Stimulated activated CD4-positive, alpha-beta T cell treated with anti-CD3 and anti-CD28 coated beads, Interleukin-4, amount 100 ng/mL, for 4 hours (primary cell): ENCODE measurements at regions not wholly inside any gene's neighbourhood (a gene's known extent, or its start where the extent isn't known, plus 50 kb on each side); places are given as distances from the start of the nearest gene placed in this dataset.
"Not testable (repeated sequence)": the region's sequence is repeated elsewhere in the genome, so short reads cannot be mapped to it uniquely, and the experiment has no call there.

ENCODE experiments used
- DNase-seq, 2 experiments: peaks; one replicate each; pipeline ENCODE4 v3.0.0-alpha.2; 2020

- no peak for DNase-seq
These were observed 234.3 kb downstream of the SQOR start for GRCh38 chr15:45869034-45869668.

GRCh38 chr15:45871121-45871855 is 236.5 kb downstream of the SQOR start:
- DNase-seq, result no peak

- DNase-seq, result no peak
These were observed 239.0 kb downstream of the SQOR start for GRCh38 chr15:45873781-45874180.

GRCh38 chr15:45874566-45874965 is 239.7 kb downstream of the SQOR start:
- not testable (repeated sequence) for DNase-seq

- DNase-seq, result no peak
These were observed 249.5 kb downstream of the SQOR start for GRCh38 chr15:45884289-45884688.

GRCh38 chr15:45884755-45885445 is 250.1 kb downstream of the SQOR start:
- no peak for DNase-seq

GRCh38 chr15:45885801-45886200 is 251.0 kb downstream of the SQOR start:
- DNase-seq, result no peak

- DNase-seq, result no peak
These were observed 256.9 kb downstream of the SQOR start for GRCh38 chr15:45891766-45892165.

- no peak for DNase-seq
These were observed 257.4 kb downstream of the SQOR start for GRCh38 chr15:45892182-45892581.

GRCh38 chr15:45903283-45903682 is 268.5 kb downstream of the SQOR start:
- DNase-seq, result no peak

GRCh38 chr15:45904019-45904418 is 269.2 kb downstream of the SQOR start:
- DNase-seq, result no peak

- DNase-seq, result no peak
These were observed 271.4 kb downstream of the SQOR start for GRCh38 chr15:45906230-45906629.

- no peak for DNase-seq
These were observed 275.8 kb downstream of the SQOR start for GRCh38 chr15:45910671-45911070.

- no peak for DNase-seq
These were observed 278.6 kb downstream of the SQOR start for GRCh38 chr15:45913451-45913850.

- no peak for DNase-seq
These were observed 279.6 kb downstream of the SQOR start for GRCh38 chr15:45914425-45914824.

- DNase-seq, result no peak
These were observed 284.0 kb downstream of the SQOR start for GRCh38 chr15:45918839-45919238.

GRCh38 chr15:45919806-45920205 is 285.0 kb downstream of the SQOR start:
- DNase-seq, result no peak

GRCh38 chr15:45921376-45921775 is 286.5 kb downstream of the SQOR start:
- DNase-seq, result no peak

GRCh38 chr15:45921978-45922377 is 287.1 kb downstream of the SQOR start:
- no peak for DNase-seq

GRCh38 chr15:45941367-45941766 is 306.5 kb downstream of the SQOR start:
- DNase-seq, result no peak

GRCh38 chr15:45943240-45943639 is 308.4 kb downstream of the SQOR start:
- DNase-seq, result no peak

- DNase-seq, result no peak
These were observed 311.3 kb downstream of the SQOR start for GRCh38 chr15:45946111-45946510.

- no peak for DNase-seq
These were observed 313.4 kb downstream of the SQOR start for GRCh38 chr15:45948181-45948621.

GRCh38 chr15:45958924-45959323 is 324.1 kb downstream of the SQOR start:
- DNase-seq, result no peak
